BE2C (cell line): ENCODE measurements at regions not wholly inside any gene's neighbourhood (a gene's known extent, or its start where the extent isn't known, plus 50 kb on each side); places are given as distances from the start of the nearest gene placed in this dataset.

ENCODE experiments used
- DNase-seq: peaks from one replicate; pipeline ENCODE4 v3.0.0-alpha.2; 2020
- H3K27me3 ChIP-seq: fragments of 250-450 bp; sonication (Bioruptor Pico); 2 replicates; pipeline ENCODE4 v1.5.1; 2020; ENCODE audit warnings: mild to moderate bottlenecking
- H3K36me3 ChIP-seq: fragments of 250-450 bp; sonication (Bioruptor Pico); 2 replicates; pipeline ENCODE4 v1.5.1; 2020; ENCODE audit warnings: mild to moderate bottlenecking
- H3K4me1 ChIP-seq: fragments of 250-450 bp; sonication (Bioruptor Pico); 2 replicates; pipeline ENCODE4 v1.5.1; 2020
- H3K4me3 ChIP-seq: 2 replicates; pipeline ENCODE4 v1.5.1; 2011; ENCODE audit warnings: low read depth, low read length
- H3K9me3 ChIP-seq: fragments of 250-450 bp; sonication (Bioruptor Pico); 2 replicates; pipeline ENCODE4 v1.5.1; 2020
- CTCF ChIP-seq: IDR thresholded peaks from 2 replicates; pipeline ENCODE4 v1.5.1; 2012; ENCODE audit warnings: mild to moderate bottlenecking, low read depth, low read length

- Histone ChIP-seq H3K27me3 (no peaks in the 10 kb centered on the region), H3K4me3 (no peak overlapping the region), H3K36me3 (no peaks in the 10 kb centered on the region), H3K9me3 (no peaks in the 10 kb centered on the region), H3K4me1 (no peaks in the 10 kb centered on the region; the same call in 1 of the 2 replicates)
- DNase-seq = no peak
- TF ChIP-seq CTCF = no peak
Measured at GRCh38 chr9:25613709-25614108, 64.5 kb downstream of the TUSC1 start.

- Histone ChIP-seq H3K4me1 (no peaks in the 10 kb centered on the region), H3K36me3 (no peaks in the 10 kb centered on the region), H3K4me3 (no peak overlapping the region), H3K9me3 (no peaks in the 10 kb centered on the region), H3K27me3 (no peaks in the 10 kb centered on the region)
- DNase-seq = no peak
- no peak for TF ChIP-seq CTCF
Measured at GRCh38 chr9:25603106-25603505, 75.1 kb downstream of the TUSC1 start.

DNA sequence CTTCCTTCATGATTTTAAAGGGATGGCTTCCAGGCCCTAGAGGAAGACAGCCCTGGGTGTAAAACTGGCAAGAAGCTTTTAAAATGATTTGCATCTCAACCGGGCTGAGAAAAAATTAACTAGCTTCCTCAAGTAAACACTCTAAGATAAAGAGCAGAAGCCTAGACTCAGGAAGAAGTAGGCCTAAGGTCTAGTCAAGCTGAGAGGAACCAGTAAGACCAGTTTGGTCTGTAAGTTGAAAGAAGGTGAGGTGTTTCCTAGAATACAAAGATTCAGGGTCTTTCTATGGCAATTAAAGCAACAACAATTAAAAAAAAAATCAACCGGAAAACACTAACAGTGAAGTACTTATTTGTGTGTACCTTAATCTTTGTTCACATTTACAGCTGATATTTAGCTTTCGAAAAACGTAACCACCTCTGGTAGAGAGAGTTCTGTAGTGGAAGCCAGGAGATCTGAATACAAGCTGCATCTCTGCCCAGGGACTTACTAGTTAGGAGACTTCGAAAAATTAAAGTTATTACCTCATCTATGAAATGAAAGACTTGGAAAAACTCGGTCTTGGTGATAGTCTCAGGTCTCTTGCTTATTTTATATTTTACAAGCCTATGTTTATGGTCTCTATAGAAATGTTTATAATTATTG is 75.7 kb downstream of the TUSC1 start:
- Histone ChIP-seq H3K27me3 (no peaks in the 10 kb centered on the region), H3K4me1 (no peaks in the 10 kb centered on the region), H3K4me3 (no peak overlapping the region), H3K9me3 (no peaks in the 10 kb centered on the region), H3K36me3 (no peaks in the 10 kb centered on the region)
- no peak for TF ChIP-seq CTCF
- no peak for DNase-seq

- H3K36me3 ChIP-seq = no peaks in the 10 kb centered on the region
- H3K4me3 ChIP-seq = no peak overlapping the region
- no peaks in the 10 kb centered on the region for H3K4me1 ChIP-seq
- DNase-seq = no peak
- no peaks in the 10 kb centered on the region for H3K27me3 ChIP-seq
- H3K9me3 ChIP-seq = no peaks in the 10 kb centered on the region
- no peak for TF ChIP-seq CTCF
Measured at GRCh38 chr9:25600501-25600900, 77.7 kb downstream of the TUSC1 start.

GRCh38 chr9:25584611-25585010 is 93.6 kb downstream of the TUSC1 start:
- no peak overlapping the region for H3K4me3 ChIP-seq
- H3K4me1 ChIP-seq = no peaks in the 10 kb centered on the region
- H3K36me3 ChIP-seq = no peaks in the 10 kb centered on the region
- no peaks in the 10 kb centered on the region for H3K27me3 ChIP-seq
- no peaks in the 10 kb centered on the region for H3K9me3 ChIP-seq
- TF ChIP-seq CTCF = no peak
- no peak for DNase-seq

GRCh38 chr9:25573281-25573680 is 105.0 kb downstream of the TUSC1 start:
- Histone ChIP-seq H3K36me3 (no peaks in the 10 kb centered on the region), H3K4me3 (no peak overlapping the region), H3K27me3 (peaks cover 6% of the 10 kb centered on the region), H3K4me1 (no peaks in the 10 kb centered on the region), H3K9me3 (no peaks in the 10 kb centered on the region)
- DNase-seq = no peak
- TF ChIP-seq CTCF = no peak
